ENCODE measurements at regions not wholly inside any gene's neighbourhood (a gene's known extent, or its start where the extent isn't known, plus 50 kb on each side); places are given as distances from the start of the nearest gene placed in this dataset.

GRCh38 chr6:15761045-15761502 lies 98.2 kb upstream of the DTNBP1 start (continued):
- TF ChIP-seq RAD21 (IDR thresholded peaks at IDR 0.05; ENCODE audit: low read depth) = no peak
- no peak for TF ChIP-seq CTCF (IDR thresholded peaks at IDR 0.05 in 2 of 3, conservative IDR thresholded peaks at IDR 0.05 in 1 of 3; ENCODE audit: borderline replicate concordance in 1 of 3, insufficient read depth in 1 of 3, low read depth in 2 of 3, low read length in 2 of 3)
- TF ChIP-seq JUND (IDR thresholded peaks at IDR 0.05) = no peak
- TF ChIP-seq CEBPB (IDR thresholded peaks at IDR 0.05; ENCODE audit: low read depth) = no peak
- TF ChIP-seq SIN3A (IDR thresholded peaks at IDR 0.05; ENCODE audit: low read depth) = no peak
- TF ChIP-seq REST (IDR thresholded peaks at IDR 0.05; ENCODE audit: low read depth) = no peak

- RAD21 ChIA-PET (ENCODE audit: low non-redundant PET in 1 of 2, low total read pairs in 2 of 2, uncharacterized antibody in 2 of 2, unreplicated experiment in 2 of 2) = no interaction called here
- peaks cover 1% of the 10 kb centered on the region; the same call in 1 of the 2 replicates for H3K27me3 ChIP-seq (ENCODE audit: insufficient read depth, low read length)
- CTCF ChIA-PET = no interaction called here
- H3K4me2 ChIP-seq (ENCODE audit: low read length) = no peak overlapping the region
- intact Hi-C loops (cut with micrococcal nuclease) = no loop called here
- no TSS peak for BruUV-seq (replicated peaks)
- H3K36me3 ChIP-seq (ENCODE audit: control insufficient read depth in 1 of 2, insufficient read depth in 2 of 2, low read length in 2 of 2) = no peaks in the 10 kb centered on the region
- H3K4me3 ChIP-seq (replicated peaks in 1 of 2; ENCODE audit: low read depth in 1 of 2, low read length in 2 of 2) = no peak overlapping the region
- H3K9me3 ChIP-seq (ENCODE audit: control insufficient read depth in 1 of 2, insufficient read depth in 1 of 2, low read depth in 1 of 2, low read length in 2 of 2) = no peaks in the 10 kb centered on the region
- no peaks in the 10 kb centered on the region for H4K20me1 ChIP-seq (ENCODE audit: insufficient read depth)
- POLR2A ChIA-PET = no interaction called here
- no peaks in the 10 kb centered on the region for H3K79me2 ChIP-seq (ENCODE audit: insufficient read depth, low read length)
- no peak for DNase-seq (ENCODE audit: low read depth, low spot score)
- peaks cover 3 to 5% of the 10 kb centered on the region in 2 experiments for H3K4me1 ChIP-seq (ENCODE audit: control insufficient read depth in 1 of 2, insufficient read depth in 2 of 2, low read length in 2 of 2)
- H2AFZ ChIP-seq (ENCODE audit: low read depth, low read length, poor library complexity, severe bottlenecking) = no peak overlapping the region
- no peak overlapping the region for H3K27ac ChIP-seq (ENCODE audit: low read depth, low read length)
- H3K9ac ChIP-seq (ENCODE audit: low read length) = no peak overlapping the region
- no peaks in the 10 kb centered on the region for H3K9me2 ChIP-seq (ENCODE audit: insufficient read depth)
- TF ChIP-seq ZBTB33 (IDR thresholded peaks at IDR 0.05; ENCODE audit: extremely low read depth, insufficient replicate concordance, low read length) (no peak), JUND (IDR thresholded peaks at IDR 0.05) (no peak), RAD21 (IDR thresholded peaks at IDR 0.05; ENCODE audit: low read depth) (no peak), TCF7L2 (IDR thresholded peaks at IDR 0.05; ENCODE audit: borderline replicate concordance, extremely low read depth, insufficient read depth, insufficient read length) (no peak), MAX (IDR thresholded peaks at IDR 0.05) (no peak), POLR2AphosphoS5 (IDR thresholded peaks at IDR 0.05; ENCODE audit: low read depth, low read length) (no peak)
- ATAC-seq = no peak
Observed at GRCh38 chr6:15758631-15759215, 95.9 kb upstream of the DTNBP1 start.
